Skeletal muscle tissue (tissue), 3 donors: ENCODE measurements at regions not wholly inside any gene's neighbourhood (a gene's known extent, or its start where the extent isn't known, plus 50 kb on each side); places are given as distances from the start of the nearest gene placed in this dataset.
"Not testable (repeated sequence)": the region's sequence is repeated elsewhere in the genome, so short reads cannot be mapped to it uniquely, and the experiment has no call there.

Experiments used
- H3K27ac ChIP-seq: one replicate; pipeline ENCODE4 v1.7.0; 2013; ENCODE audit warnings: mild to moderate bottlenecking, low read depth, low read length, inconsistent platforms
- H3K27me3 ChIP-seq, 3 donors: one replicate each; pipeline ENCODE4 v1.7.0; 2013; ENCODE audit warnings: low read length in 3 of 3; ENCODE audit not compliant: control insufficient read depth in 3 of 3, insufficient read depth in 3 of 3
- H3K36me3 ChIP-seq, 3 donors: one replicate each; pipeline ENCODE4 v1.7.0; 2013; ENCODE audit warnings: low read length in 3 of 3; ENCODE audit not compliant: control insufficient read depth in 3 of 3, insufficient read depth in 3 of 3
- H3K4me1 ChIP-seq, 3 donors: one replicate each; pipeline ENCODE4 v1.7.0; 2013; ENCODE audit warnings: low read length in 3 of 3, mild to moderate bottlenecking in 3 of 3; ENCODE audit not compliant: control insufficient read depth in 3 of 3, insufficient read depth in 3 of 3
- H3K4me3 ChIP-seq, 3 donors: one replicate each; pipeline ENCODE4 v1.7.0; 2013; ENCODE audit warnings: low read length in 3 of 3
- H3K9ac ChIP-seq, 3 donors: one replicate each; pipeline ENCODE4 v1.7.0; 2013; ENCODE audit warnings: low read length in 3 of 3, mild to moderate bottlenecking in 3 of 3, moderate library complexity in 2 of 3, low read depth in 1 of 3
- H3K9me3 ChIP-seq, 3 donors: one replicate each; pipeline ENCODE4 v1.7.0; 2013; ENCODE audit warnings: low read length in 3 of 3; ENCODE audit not compliant: control insufficient read depth in 3 of 3
- donor health status: Osteomylitis.

DNA sequence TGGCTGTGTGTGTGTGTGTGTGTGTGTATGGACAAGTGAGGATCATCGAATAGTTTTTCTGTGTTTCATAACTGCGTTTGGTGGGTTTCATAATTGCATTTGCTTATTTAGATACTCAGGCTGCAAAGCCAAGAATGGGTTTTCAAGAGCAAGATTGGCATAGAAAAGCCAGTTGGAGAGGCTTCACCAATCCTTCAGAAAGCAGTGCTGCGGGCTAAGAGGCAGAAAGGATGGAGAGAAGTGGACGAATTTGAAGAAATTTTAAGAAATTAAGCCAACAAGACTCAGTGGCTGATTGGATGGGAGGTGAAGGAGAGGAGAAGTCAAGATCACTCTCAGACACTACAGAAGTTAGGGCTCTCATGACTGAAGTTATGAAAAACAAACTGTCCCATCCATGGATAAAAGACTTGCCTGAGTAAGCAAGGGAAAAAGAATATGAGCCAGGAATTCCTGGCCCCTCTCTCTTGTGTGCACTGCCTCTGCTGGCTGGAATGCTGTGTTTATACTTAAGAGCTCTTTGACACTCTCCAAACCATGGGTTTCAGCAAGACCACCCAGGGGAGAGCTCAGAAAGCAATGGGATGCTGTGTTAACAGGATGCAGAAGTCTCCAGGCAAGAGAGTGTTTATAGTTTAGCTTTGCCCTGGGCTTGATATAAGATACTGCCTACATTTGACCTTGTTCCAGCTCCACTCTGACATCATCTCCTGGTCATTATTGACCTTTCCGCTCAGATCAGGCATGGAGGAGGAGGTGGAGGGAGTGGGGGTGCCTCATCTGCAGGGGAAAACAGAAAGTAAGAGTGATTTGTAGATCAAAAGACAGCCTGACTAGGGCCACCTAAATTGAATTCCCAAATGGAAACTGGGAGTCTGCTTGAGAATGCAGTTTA is 232.0 kb upstream of the PLXNA2 start:
- H3K9ac ChIP-seq: no peak overlapping the region
- H3K4me1 ChIP-seq: peaks cover 10 to 16% (median 15%) of the 10 kb centered on the region in 3 donors
- no peak overlapping the region for H3K4me3 ChIP-seq
- no peaks in the 10 kb centered on the region for H3K36me3 ChIP-seq
- H3K27ac ChIP-seq: no peak overlapping the region
- H3K27me3 ChIP-seq: no peaks in the 10 kb centered on the region
- no peaks in the 10 kb centered on the region for H3K9me3 ChIP-seq

DNA sequence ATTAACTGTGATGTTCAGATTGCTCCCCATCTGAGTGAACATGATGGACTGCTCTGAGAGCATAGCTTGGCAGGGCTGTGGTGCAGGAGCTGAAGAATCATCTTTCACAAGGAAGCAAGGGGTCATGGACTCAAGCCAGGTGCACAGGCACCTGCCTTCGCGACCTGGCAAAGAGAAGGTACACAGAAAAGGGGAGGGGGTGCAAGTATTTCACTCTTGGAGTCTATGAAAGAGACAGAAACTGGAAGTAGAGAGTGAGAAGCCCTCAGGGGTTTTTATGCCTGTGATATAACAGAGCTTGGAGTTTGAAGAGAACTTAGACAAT is 232.6 kb upstream of the PLXNA2 start:
- Histone ChIP-seq H3K4me1 (peaks cover 10 to 16% (median 15%) of the 10 kb centered on the region in 3 donors), H3K4me3 (no peak overlapping the region), H3K27ac (no peak overlapping the region), H3K9ac (no peak overlapping the region), H3K27me3 (no peaks in the 10 kb centered on the region), H3K36me3 (no peaks in the 10 kb centered on the region), H3K9me3 (no peaks in the 10 kb centered on the region)

DNA sequence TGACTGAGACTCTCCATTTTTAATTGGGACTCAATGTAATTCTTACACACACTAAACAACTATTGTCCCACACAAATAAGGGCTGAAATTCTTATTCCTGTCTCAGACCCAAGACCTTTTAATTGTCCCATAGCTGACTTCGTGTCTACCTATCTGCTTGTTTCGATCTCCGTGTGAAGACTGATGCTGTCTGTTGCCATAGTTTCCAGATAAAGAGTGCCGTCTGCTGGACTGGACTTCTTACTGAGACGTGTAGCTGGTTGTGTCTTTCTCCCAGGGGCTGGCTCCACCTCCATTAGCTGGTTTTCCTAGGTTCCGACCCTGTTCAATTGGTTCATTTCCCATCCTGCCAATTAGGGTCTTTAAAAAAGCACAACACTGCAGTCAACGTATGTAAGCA is 235.3 kb upstream of the PLXNA2 start:
- H3K4me3 ChIP-seq: no peak overlapping the region
- H3K4me1 ChIP-seq: peaks cover 10 to 16% (median 15%) of the 10 kb centered on the region in 3 donors
- no peak overlapping the region for H3K9ac ChIP-seq
- H3K27me3 ChIP-seq: no peaks in the 10 kb centered on the region
- no peaks in the 10 kb centered on the region for H3K9me3 ChIP-seq
- H3K27ac ChIP-seq: no peak overlapping the region
- no peaks in the 10 kb centered on the region for H3K36me3 ChIP-seq

DNA sequence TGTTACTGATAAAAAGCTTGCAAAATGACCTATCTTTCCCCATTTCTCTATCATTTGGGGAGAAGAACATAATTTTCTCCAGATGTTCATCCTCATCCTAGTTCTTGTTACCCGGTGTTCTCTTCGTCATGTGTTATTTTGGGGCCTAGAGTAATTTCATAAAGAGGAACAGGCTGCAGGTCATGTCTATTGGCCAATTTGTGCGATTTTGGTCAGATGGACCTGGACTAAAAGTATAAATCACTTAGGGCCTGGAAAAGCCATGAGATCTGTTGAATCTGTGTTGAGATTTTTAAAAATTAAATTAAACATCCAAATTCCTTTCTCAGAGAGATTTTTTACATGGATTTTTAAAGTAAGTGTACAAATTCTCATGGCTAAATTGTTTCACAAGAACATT is 241.3 kb upstream of the PLXNA2 start:
- Histone ChIP-seq H3K9ac (no peak overlapping the region), H3K9me3 (no peaks in the 10 kb centered on the region), H3K27me3 (no peaks in the 10 kb centered on the region), H3K4me3 (no peak overlapping the region), H3K4me1 (no peaks in the 10 kb centered on the region), H3K27ac (no peak overlapping the region), H3K36me3 (no peaks in the 10 kb centered on the region)

DNA sequence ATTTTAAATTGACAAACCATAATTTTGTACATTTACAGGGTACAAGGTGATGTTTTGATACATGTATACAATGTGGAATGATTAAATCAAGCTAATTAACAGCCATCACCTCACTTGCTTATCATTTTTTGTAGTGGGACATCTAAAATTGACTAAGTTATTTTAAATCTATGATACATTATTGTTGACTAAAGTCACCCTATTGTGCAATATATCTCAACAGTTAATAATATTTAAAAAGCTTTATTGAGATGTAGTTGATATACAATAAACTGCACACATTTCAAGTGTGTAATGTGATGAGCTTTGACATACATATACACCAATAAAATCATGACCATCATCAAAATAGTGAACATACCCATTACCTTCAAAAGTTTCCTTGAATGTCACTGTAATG is 242.5 kb upstream of the PLXNA2 start:
- H3K9ac ChIP-seq: no peak overlapping the region
- no peak overlapping the region for H3K4me3 ChIP-seq
- no peaks in the 10 kb centered on the region for H3K36me3 ChIP-seq
- no peaks in the 10 kb centered on the region for H3K9me3 ChIP-seq
- no peak overlapping the region for H3K27ac ChIP-seq
- H3K4me1 ChIP-seq: no peaks in the 10 kb centered on the region
- no peaks in the 10 kb centered on the region for H3K27me3 ChIP-seq

DNA sequence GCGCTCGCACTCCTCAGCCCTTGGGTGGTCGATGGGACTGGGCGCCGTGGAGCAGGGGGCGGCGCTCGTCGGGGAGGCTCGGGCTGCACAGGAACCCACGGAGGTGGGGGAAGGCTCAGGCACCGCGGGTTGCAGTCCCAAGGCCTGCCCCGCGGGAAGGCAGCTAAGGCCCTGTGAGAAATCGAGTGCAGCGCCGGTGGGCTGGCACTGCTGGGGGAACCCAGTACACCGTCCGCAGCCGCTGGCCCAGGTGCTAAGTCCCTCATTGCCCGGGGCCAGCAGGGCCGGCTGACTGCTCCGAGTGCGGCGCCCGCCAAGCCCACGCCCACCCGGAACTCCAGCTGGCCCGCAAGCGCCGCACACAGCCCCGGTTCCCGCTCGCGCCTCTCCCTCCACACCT is 244.2 kb upstream of the PLXNA2 start:
- H3K27ac ChIP-seq, H3K9ac ChIP-seq, H3K4me3 ChIP-seq, H3K27me3 ChIP-seq, H3K4me1 ChIP-seq, H3K36me3 ChIP-seq, H3K9me3 ChIP-seq: not testable (repeated sequence)

DNA sequence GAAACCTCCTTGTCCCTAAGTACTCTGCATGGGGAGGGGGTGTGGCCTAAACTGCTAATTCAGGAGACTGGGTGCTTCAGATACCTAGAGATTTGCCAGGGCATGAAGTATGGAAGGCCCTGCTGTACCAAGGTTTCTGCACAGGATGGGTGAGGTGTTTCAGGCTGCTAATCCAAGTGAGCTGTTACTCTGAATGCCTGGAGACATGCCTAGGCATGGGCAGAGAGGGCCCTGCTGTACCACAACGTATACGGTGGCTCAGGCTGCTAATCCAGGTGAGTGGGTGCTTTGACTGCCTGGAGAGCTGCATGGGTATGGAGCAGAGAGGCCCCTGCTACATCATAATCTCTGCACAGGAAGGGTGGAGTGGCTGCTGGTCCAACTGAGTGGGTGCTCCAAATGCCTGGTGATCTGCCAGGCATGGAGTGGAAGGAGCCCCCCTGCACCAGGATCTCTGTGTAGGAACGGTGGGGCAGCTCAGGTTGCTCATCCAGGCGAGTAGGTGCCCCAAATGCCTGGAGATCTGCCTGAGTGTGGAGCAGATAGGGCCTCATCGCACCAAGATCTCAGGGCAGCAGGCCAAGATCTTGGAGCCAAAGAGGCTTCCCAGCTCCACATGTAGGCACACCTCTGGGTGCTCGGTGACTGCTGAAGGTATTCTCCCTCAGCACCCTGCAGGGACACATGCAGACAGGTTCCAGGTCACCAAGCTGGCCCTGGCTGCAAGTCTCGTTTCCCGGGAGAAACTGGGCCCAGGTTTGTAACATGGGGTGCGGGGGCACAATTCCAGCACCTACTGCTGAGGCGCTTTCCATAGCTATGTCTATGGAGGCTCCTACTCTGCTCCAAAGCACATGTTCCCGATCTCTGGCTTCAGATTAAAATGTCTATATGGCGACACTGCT is 252.5 kb upstream of the PLXNA2 start:
- Histone ChIP-seq H3K4me3 (no peak overlapping the region), H3K9me3 (no peaks in the 10 kb centered on the region), H3K27me3 (no peaks in the 10 kb centered on the region), H3K36me3 (no peaks in the 10 kb centered on the region), H3K27ac (no peak overlapping the region), H3K9ac (no peak overlapping the region), H3K4me1 (no peaks in the 10 kb centered on the region)

DNA sequence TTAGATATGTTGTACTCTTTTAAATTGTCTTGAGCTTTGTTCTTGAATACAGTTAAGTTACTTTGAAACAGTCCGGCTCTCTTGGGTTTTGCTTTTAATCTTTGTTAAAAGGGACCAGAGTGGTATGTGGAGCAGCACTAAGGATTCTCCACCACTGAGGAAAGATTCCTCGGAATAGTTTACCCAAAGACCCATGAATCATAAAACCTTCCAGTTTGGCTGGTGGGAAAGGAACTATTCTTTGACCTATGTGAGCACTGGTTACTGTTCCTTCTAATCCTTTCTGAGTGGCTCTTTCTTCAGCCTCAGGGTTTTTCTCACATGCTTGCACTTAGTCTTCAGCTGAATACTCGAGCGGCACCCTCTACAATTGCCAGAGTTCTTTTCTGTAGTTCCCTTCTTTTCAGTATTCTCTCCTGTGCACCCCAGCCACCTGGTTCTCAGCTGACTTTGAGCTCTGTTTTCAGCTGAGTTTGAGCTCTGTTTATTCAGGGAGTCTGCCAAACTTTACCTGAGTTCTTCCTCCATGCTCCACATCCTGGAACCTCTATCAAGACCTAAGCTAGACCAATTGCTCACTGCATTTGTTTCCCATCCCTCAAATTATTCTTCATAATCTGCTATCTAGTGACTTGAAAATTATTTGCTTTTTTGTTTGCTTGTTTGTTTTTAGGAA is 253.8 kb upstream of the PLXNA2 start:
- H3K4me1 ChIP-seq: no peaks in the 10 kb centered on the region
- no peak overlapping the region for H3K4me3 ChIP-seq
- H3K27ac ChIP-seq: no peak overlapping the region
- H3K36me3 ChIP-seq: no peaks in the 10 kb centered on the region
- H3K27me3 ChIP-seq: no peaks in the 10 kb centered on the region
- H3K9ac ChIP-seq: no peak overlapping the region
- H3K9me3 ChIP-seq: no peaks in the 10 kb centered on the region

DNA sequence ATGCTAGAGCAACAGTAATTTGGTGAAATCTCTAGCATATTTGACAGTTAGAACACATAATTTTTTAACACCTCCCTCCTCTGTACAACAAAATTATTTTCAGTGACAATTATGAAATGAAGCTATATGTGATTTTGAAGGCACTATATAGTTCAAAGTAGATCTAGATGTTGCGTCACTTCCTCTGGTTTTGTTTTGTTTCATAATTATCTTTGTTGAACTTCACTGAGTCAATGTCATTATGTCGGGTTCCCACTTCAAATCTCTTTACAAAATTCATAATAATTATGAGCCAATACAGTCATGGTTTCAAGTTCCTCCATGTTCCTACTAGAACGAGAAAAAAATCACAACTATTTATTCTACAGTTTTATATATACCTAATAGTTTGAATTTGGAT is 254.8 kb upstream of the PLXNA2 start:
- Histone ChIP-seq H3K9me3 (no peaks in the 10 kb centered on the region), H3K27ac (no peak overlapping the region), H3K36me3 (no peaks in the 10 kb centered on the region), H3K4me3 (no peak overlapping the region), H3K9ac (no peak overlapping the region), H3K4me1 (no peaks in the 10 kb centered on the region), H3K27me3 (no peaks in the 10 kb centered on the region)

DNA sequence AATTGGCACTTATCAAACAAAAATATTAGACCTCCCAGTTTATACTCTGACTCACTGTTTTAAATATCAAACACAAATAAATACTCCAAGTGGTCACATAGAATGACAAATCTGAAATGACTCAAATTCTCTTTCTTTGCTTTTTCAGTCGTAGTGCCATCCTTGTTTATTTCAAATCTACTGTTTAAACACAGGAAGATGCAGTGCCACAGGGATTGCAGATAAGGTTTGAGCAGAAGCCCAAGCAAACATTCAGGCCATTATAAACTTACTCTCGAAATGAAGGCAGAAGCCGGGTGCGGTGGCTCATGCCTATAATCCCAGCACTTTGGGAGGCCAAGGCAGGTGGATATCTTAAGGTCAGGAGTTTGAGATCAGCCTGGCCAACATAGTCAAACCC is 255.4 kb upstream of the PLXNA2 start:
- H3K27me3 ChIP-seq: no peaks in the 10 kb centered on the region
- no peak overlapping the region for H3K4me3 ChIP-seq
- no peaks in the 10 kb centered on the region for H3K4me1 ChIP-seq
- no peak overlapping the region for H3K9ac ChIP-seq
- no peaks in the 10 kb centered on the region for H3K36me3 ChIP-seq
- no peak overlapping the region for H3K27ac ChIP-seq
- no peaks in the 10 kb centered on the region for H3K9me3 ChIP-seq
